Mesodermal cell (in vitro differentiated cells): ENCODE measurements at regions not wholly inside any gene's neighbourhood (a gene's known extent, or its start where the extent isn't known, plus 50 kb on each side); places are given as distances from the start of the nearest gene placed in this dataset.

Source experiments
- H3K27ac ChIP-seq: 2 replicates; pipeline ENCODE4 v1.7.0; 2013; ENCODE audit warnings: mild to moderate bottlenecking, low read depth, low read length, moderate library complexity; ENCODE audit not compliant: severe bottlenecking
- H3K36me3 ChIP-seq: 2 replicates; pipeline ENCODE4 v1.7.1; 2013; ENCODE audit warnings: mild to moderate bottlenecking, low read length, moderate library complexity; ENCODE audit not compliant: control insufficient read depth, insufficient read depth
- H3K4me1 ChIP-seq: one replicate; pipeline ENCODE4 v1.7.1; 2013; ENCODE audit warnings: mild to moderate bottlenecking, low read length; ENCODE audit not compliant: insufficient read depth, control insufficient read depth, poor library complexity, severe bottlenecking
- H3K4me3 ChIP-seq: 2 replicates; pipeline ENCODE4 v1.7.0; 2013; ENCODE audit warnings: low read length, control low read depth, mild to moderate bottlenecking; ENCODE audit not compliant: insufficient read depth, poor library complexity, severe bottlenecking; ENCODE audit errors: extremely low read depth
- H3K9me3 ChIP-seq: 2 replicates; pipeline ENCODE4 v1.7.1; 2013; ENCODE audit warnings: mild to moderate bottlenecking, low read length, moderate library complexity; ENCODE audit not compliant: control insufficient read depth
- WGBS, 2 experiments: methylation state at CpG; one replicate each; pipeline ENCODE4 v1.1.5; 2013; ENCODE audit warnings: missing lambda C conversion rate in 2 of 2; ENCODE audit not compliant: insufficient coverage in 2 of 2; 5-methylcytosine and 5-hydroxymethylcytosine counted together

GRCh38 chr2:241943961-241944575 is 74.5 kb downstream of the RTP5 start:
- 86 to 92% methylated on average over 4 to 14 of the region's 17 CpGs for WGBS, 2 experiments
- Histone ChIP-seq H3K4me1 (no peaks in the 10 kb centered on the region), H3K4me3 (no peak overlapping the region), H3K36me3 (no peaks in the 10 kb centered on the region), H3K9me3 (peaks cover 7% of the 10 kb centered on the region), H3K27ac (no peak overlapping the region)

DNA sequence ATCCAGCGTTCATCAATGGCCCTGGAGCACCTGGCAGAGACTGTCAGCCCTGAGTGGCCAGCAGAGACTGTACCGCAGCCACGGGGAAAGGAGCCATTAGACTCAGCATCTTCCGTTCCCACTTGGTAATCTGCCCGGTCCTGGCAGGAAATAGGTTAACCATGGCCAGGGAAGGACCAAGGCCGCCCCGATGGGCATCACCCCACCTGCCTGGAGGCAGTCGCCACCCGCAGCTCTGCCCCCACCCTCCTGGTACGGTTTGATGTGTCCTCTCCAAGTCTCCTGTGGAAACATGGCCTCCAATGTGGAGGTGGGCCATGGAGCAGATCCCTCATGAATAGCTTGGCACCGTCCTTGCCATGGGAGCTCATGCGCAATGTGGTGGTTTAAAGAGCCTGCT is 75.3 kb downstream of the RTP5 start:
- 93 to 96% methylated on average over 9 to 11 of the region's 12 CpGs for WGBS, 2 experiments
- H3K27ac ChIP-seq: no peak overlapping the region
- H3K9me3 ChIP-seq: peaks cover 7% of the 10 kb centered on the region

GRCh38 chr2:241945311-241945710 is 75.8 kb downstream of the RTP5 start:
- H3K4me1 ChIP-seq: no peaks in the 10 kb centered on the region
- WGBS, 2 experiments: 92 to 95% methylated on average over 10 to 13 of the region's 15 CpGs
- no peak overlapping the region for H3K27ac ChIP-seq
- H3K4me3 ChIP-seq: no peak overlapping the region
- H3K9me3 ChIP-seq: peaks cover 3% of the 10 kb centered on the region
- H3K36me3 ChIP-seq: no peaks in the 10 kb centered on the region

More for the DNA sequence above, 75.3 kb downstream of the RTP5 start:
- Histone ChIP-seq H3K4me1 (no peaks in the 10 kb centered on the region), H3K36me3 (no peaks in the 10 kb centered on the region), H3K4me3 (no peak overlapping the region)

DNA sequence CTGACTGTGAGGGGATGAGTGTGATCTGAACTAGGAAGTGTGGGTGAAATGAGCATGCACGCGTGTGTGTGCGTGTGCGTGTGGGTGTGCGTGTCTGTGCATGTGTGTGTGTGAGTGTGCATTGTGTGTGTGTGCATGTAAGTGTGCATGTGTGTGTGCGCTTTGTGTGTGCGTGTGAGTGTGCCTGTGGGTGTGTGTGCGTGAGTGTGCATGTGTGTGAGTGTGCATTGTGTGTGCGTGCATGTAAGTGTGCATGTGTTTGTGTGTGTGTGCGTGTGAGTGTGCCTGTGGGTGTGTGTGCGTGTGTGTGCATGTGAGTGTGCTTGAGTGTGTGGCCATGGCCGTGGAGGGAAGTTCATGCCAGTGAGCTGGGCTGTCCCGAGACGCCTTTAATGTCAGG is 76.3 kb downstream of the RTP5 start:
- H3K4me1 ChIP-seq: no peaks in the 10 kb centered on the region
- no peak overlapping the region for H3K4me3 ChIP-seq
- no peaks in the 10 kb centered on the region for H3K36me3 ChIP-seq
- H3K9me3 ChIP-seq: no peaks in the 10 kb centered on the region
- H3K27ac ChIP-seq: no peak overlapping the region
- 84 to 85% methylated on average over 12 to 13 of the region's 14 CpGs for WGBS, 2 experiments

DNA sequence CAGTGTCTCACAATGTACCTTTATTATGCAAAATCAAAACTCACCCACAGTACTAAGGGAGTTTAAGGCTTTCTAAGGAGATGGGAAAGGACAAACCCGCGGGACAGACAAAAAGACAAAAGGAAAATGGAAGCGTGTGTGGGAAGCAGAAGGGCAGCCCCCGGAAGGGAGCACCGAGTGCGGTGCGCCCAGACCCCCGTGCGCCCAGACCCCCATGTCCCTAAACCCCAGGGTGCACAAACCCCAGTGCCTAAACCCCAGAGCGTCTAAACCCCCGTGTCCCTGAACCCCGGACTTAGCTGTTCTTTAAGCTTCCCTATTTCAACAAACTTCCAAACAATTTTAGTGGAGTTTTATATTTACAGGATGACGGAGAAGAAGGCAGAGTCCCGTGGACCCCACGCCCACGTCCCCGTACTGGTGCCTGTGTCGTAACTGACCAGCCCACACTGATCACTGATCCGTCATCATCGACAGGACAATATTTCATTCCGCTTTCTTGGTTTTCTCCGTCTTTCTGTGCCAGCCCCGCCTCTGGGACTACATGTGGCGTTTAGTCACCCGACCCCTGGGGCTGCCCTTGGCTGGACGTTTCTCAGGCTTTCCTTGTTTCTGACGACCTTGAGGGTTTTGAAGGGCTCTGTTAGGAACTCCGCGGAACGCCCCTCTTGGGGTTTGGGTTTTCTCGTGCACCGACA is 76.9 kb downstream of the RTP5 start:
- H3K4me1 ChIP-seq: peaks cover 4% of the 10 kb centered on the region
- 89 to 90% methylated on average over 23 to 29 of the region's 32 CpGs for WGBS, 2 experiments
- H3K9me3 ChIP-seq: no peaks in the 10 kb centered on the region
- no peak overlapping the region for H3K27ac ChIP-seq
- no peaks in the 10 kb centered on the region for H3K36me3 ChIP-seq
- H3K4me3 ChIP-seq: no peak overlapping the region

GRCh38 chr2:241947004-241947350 is 77.4 kb downstream of the RTP5 start:
- Histone ChIP-seq H3K27ac (no peak overlapping the region), H3K4me3 (no peak overlapping the region), H3K36me3 (no peaks in the 10 kb centered on the region), H3K4me1 (peaks cover 4% of the 10 kb centered on the region), H3K9me3 (no peaks in the 10 kb centered on the region)
- 94% methylated on average over 28 of the region's 28 CpGs for WGBS, 2 experiments

DNA sequence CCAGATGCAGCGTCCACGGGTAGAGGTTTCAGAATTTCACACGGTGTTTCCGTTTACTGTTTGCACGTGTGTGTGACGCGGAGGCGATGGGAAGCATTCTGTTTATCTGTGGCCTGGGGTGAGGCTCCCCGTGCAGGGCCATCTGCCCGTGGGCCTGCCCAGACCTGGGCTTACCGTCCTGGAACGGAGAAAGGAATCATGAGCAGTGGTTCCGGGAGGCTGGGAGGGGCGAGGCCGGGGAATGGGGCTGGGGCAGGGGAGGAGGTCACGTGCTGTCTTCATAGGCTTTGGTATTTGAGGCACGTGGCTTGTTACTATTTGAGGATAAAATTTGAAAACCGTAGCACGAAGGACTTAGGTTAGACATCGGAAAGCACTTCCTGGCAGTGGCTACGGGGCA is 77.9 kb downstream of the RTP5 start:
- H3K4me1 ChIP-seq: peaks cover 4% of the 10 kb centered on the region
- 91 to 94% methylated on average over 16 to 21 of the region's 21 CpGs for WGBS, 2 experiments
- no peak overlapping the region for H3K4me3 ChIP-seq

DNA sequence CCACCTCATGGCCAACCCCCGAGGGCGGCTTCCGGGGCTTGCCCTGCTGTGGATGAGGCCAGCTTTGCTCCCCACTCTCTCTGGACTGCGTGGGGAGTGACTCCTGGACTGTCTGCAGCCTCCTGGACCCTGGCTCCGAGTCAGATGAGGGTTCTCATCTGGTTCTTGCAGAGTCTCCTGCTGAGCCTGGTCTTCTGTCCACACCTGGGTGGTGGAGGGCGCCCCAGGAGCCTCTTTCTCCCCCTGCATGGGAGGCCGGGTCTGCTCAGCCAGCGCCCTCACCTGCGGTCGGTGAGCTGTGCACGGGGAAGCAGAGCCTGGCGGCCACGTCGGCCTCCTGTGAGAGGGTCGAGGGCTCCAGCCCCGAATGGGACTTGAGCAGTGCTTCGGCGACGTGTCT is 78.3 kb downstream of the RTP5 start:
- Histone ChIP-seq H3K4me1 (peaks cover 4% of the 10 kb centered on the region), H3K4me3 (no peak overlapping the region), H3K36me3 (no peaks in the 10 kb centered on the region), H3K9me3 (no peaks in the 10 kb centered on the region), H3K27ac (no peak overlapping the region)
- 92 to 94% methylated on average over 13 to 14 of the region's 19 CpGs for WGBS, 2 experiments

More for the DNA sequence above, 77.9 kb downstream of the RTP5 start:
- no peaks in the 10 kb centered on the region for H3K36me3 ChIP-seq
- no peaks in the 10 kb centered on the region for H3K9me3 ChIP-seq
- H3K27ac ChIP-seq: no peak overlapping the region

- H3K4me3 ChIP-seq: no peak overlapping the region
- H3K9me3 ChIP-seq: no peaks in the 10 kb centered on the region
- 69 to 74% methylated on average over 7 to 8 of the region's 8 CpGs for WGBS, 2 experiments
- peaks cover 4% of the 10 kb centered on the region for H3K4me1 ChIP-seq
- no peak overlapping the region for H3K27ac ChIP-seq
- no peaks in the 10 kb centered on the region for H3K36me3 ChIP-seq
Measured at GRCh38 chr2:241948299-241948897, 78.9 kb downstream of the RTP5 start.

- H3K4me1 ChIP-seq: peaks cover 4% of the 10 kb centered on the region
- no peaks in the 10 kb centered on the region for H3K36me3 ChIP-seq
- H3K9me3 ChIP-seq: no peaks in the 10 kb centered on the region
- H3K27ac ChIP-seq: no peak overlapping the region
- 85 to 92% methylated on average over 18 to 24 of the region's 31 CpGs for WGBS, 2 experiments
- H3K4me3 ChIP-seq: no peak overlapping the region
Measured at GRCh38 chr2:241948901-241949735, 79.6 kb downstream of the RTP5 start.
